Suppressor macrophage treated with lipopolysaccharide for 1 hour (primary cell): ENCODE measurements at regions not wholly inside any gene's neighbourhood (a gene's known extent, or its start where the extent isn't known, plus 50 kb on each side); places are given as distances from the start of the nearest gene placed in this dataset.
A peak's percentile ranks its signal among the peaks of the same experiment; 100 is the strongest.
"Not testable (repeated sequence)": the region's sequence is repeated elsewhere in the genome, so short reads cannot be mapped to it uniquely, and the experiment has no call there.

Experiments
- DNase-seq, 3 donors: peaks; one replicate each; pipeline ENCODE4 v3.0.0-alpha.2; 2020 to 2022

DNA sequence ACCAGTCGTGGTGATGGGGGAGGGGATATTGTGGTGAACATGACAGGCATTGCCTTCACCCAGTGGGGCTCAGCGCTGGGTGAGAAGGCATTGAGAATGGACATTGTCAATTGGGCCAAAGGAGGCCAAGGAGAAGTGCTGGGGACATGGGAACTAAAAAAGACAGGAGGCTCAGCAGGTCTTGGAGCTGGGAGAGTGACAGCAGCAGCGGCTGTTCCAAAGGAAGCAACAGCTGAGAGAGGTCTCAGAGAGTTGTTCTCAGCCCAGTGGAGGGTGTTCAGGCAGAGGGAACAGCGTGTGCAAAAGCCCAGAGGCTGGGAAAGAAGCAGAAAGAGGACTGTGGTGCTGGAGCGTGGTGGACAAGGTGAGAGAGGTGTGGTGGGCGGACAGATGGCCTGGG lies 56.6 kb upstream of the ASNS start:
- not testable (repeated sequence) for DNase-seq

DNA sequence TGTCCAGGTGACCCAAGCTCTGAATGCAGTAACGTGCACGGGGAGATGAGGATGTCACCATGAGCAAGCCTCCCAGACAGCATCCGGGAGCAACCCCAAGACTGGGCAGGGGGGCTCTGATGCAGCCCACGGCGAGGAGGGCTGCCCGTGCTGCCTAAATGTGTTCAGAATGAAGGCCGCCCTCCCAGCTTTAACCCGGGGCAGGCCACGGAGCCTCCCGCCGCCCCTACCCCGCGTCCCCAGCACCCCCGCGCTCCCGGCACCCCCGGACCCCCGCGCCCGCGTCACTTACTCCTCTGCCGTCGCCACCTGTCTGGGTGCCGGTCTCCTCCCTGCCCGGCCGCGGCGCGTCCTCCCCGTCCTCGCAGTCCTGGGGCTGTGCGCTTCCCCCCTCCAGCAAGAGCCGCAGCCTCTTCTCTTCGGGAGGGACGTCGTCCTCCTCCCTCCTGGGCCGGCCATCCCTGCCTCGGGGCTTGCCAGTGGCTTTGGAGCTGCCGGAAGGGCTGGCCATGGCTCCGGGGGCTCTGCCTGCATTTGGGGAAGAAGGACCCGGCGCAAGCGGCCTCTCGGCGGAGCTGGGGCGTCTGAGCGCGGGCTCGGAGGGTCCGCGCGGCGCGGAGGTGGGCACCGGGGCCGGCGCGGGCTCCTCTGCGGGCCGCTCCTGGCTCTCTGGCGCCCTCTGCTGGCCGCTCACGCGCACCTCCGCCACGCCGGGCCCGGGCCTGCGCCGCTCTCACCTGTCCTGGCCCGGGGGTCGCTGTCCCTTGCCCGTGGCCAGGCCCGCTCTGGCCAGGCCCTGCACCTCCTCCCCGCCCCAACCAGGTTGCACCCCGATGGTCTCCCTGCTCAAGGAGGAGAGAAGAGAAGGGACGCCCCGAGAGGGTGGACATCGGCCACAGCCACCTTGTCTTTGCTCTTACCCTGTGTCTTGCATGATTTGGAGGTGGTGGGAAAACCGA lies 55.9 kb upstream of the ASNS start:
- DNase-seq = peak; percentile 42 to 78 (median 58)
